GM11168 (cell line): ENCODE measurements at regions not wholly inside any gene's neighbourhood (a gene's known extent, or its start where the extent isn't known, plus 50 kb on each side); places are given as distances from the start of the nearest gene placed in this dataset.
"Not testable (repeated sequence)": the region's sequence is repeated elsewhere in the genome, so short reads cannot be mapped to it uniquely, and the experiment has no call there.

Experiments used
- in situ Hi-C: fragments of 300-500 bp; cut with MboI; formaldehyde crosslinking; loops from one replicate; pipeline ENCODE4 v1.12.0; 2022; ENCODE audit warnings: low sequenced_read_pairs; ENCODE audit not compliant: unreplicated experiment

DNA sequence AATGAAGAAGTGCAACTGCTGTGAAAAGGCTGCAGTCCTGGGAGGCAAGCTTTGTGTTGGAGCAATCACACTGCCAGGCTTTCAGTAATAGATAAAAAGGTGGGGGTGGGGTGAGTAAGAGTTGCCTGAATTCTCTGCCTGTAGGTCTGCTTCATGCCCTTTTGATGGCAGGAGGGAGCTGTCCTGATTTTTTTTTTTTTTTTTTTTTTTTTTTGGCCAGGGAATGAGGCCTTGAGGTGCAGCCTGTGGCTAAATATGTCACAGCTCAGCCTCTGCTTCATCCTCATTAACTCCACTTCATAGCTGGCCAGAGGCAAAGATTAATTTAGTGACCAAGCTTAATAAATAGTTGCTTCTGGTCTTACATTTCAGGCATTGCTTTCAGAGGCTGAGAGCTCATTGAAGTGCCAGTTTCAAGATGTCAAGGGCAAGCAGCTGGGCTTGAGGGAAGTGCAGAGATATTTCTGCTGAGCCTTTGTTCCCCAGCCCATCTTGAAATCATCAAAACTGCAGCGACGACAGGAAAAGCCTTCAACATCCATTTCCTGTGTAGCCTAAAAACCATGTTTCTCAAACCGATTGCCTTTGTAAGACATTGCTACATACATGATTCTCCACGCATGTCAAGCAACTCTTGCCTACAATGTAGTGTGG, 134.7 kb downstream of the MACIR start:
- in situ Hi-C loops = no loop called here

DNA sequence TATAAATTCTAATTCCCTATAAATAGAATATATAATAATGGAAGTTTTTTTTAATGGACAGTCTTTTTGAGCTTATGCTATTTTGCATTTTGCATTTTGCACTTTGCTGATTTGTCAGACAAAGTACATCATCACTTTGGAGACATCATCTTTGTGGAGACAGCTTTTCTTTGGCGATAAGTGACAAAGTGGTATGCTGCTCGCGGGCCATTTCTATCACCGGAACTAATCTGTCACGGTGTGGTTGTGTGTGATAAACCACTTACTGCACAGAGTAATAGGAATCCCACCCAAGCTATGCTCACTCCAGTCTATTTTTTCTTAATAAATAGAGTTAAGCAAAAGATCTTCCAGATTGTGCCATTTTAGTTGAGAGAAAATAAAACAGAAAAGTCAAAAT, 133.1 kb downstream of the MACIR start:
- in situ Hi-C loops = no loop called here

GRCh38 chr5:103389846-103390245, 131.3 kb downstream of the MACIR start:
- in situ Hi-C loops = no loop called here

- in situ Hi-C loops = no loop called here
These were observed 130.8 kb downstream of the MACIR start for GRCh38 chr5:103389357-103389756.

DNA sequence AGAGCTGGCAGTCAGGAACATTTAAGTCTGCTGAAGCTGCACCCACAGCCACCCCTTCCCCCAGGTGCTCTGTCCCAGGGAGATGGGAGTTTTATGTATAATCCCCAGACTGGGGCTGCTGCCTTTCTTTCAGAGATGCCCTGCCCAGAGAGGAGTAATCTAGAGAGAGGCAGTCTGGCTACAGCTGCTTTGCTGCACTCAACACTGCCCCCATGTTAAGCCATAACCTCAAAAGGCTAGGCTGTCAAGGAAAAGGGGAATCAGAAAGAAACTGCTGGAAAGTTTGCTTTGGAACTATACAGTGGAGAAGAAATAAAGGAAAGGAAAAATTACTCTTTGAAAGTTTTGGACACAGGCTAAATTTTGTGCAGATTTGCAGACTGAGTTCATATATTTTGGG, 127.2 kb downstream of the MACIR start:
- in situ Hi-C loops = no loop called here

GRCh38 chr5:103377638-103378037, 119.1 kb downstream of the MACIR start:
- in situ Hi-C loops = not testable (repeated sequence)

DNA sequence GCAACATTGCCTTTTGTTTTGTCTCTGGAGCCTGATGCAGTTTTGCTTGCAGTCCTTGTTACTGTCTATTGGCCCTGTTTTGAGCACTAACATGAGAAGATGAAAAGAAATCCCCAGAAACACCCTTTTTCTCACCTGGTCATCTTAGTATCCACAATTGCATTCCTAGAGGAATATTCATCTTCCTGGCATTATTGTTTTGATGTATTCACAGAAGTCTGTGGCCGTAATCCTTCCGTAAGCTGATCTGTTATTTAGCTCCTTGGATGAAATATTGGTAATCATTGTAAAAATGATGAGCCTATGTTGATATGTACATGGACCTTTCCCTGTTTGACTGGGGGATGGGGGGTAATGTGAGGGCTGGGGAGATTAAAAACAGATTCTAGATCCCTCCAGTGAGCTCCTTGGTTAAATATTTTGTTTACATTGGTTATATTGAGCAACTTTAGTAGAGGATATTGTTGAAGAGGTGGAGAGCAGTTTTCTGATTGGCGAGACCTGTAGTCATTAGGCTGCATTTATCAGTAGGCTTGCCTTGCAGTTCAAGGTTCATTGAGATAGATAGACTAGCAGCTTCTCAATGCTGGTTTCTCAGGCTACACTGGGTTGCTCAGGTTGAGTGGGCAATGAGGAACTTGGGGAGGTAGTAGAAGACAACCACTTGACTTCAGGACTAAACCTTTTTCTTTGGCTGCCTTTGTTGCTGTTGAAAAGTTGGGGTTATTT, 117.5 kb downstream of the MACIR start:
- in situ Hi-C loops = no loop called here

GRCh38 chr5:103375350-103375749, 116.8 kb downstream of the MACIR start:
- in situ Hi-C loops = no loop called here

- in situ Hi-C loops = no loop called here
These were observed 116.0 kb downstream of the MACIR start for GRCh38 chr5:103374473-103374963.

DNA sequence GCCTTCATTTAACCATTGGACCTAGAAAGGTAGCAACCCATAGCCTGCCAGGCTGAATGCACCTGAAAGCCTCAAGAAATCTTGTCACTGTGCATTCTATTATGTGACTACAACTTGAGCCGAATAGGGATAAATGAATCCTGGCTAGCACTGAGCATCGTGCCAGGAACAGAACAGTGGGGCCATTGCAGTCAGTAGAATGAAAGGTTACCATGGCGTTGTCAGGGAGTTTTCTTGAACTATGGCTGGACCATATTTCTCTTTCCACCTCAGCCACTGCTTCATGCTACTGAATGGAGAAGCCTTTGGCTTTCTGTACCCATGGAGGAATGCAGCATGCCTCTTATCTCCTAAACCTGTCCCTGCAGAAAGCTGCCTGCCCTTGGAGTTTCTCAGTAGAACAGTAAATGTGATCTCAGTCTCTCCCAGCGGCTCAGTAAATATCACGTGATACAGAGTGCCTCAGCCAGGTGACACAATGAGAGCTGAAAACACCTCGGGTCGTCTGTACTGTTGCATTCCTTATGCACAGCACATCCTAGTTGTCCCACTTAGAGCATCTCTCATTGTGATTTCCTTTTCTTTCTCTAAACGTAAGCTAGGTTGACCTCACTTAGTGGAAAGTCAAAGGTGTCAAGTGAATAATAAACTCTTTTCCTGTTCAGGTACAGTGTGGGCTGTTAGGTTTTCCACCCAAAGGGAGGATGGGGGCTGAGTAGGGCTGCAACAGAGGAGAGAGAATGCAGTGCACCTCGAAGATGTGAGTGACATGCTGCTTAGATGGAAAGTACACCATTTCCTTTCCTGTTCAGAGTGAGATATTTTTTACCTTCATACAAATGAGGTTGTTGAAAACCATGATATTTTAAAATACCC, 115.3 kb downstream of the MACIR start:
- in situ Hi-C loops = no loop called here

DNA sequence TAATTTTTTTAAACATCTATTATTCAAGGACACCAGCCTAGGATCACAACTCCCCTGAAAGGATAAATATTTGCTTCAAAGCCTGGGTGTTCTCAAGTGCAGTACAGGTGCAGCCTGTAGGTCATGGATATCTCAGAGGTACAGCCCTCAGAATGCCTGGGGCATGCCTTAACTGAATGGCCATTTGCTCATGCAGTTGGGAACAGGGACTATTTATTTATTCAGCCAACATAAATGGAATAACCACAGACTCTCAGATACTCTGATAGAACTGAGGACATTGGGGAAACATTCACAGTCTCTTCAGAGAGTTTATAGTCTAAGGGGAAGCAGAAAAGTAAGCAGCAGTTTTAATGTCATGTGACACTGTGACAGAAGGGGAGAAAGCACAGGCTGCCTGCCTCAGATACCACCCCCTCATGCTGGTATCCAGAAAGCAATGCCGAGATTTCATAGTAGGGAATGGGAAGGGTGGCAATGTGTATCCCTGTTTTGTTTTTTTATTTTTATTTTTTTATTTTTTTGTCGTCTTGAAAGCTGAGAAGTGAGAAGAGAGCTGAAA, 112.6 kb downstream of the MACIR start:
- in situ Hi-C loops = no loop called here

- in situ Hi-C loops = no loop called here
These were observed 110.9 kb downstream of the MACIR start for GRCh38 chr5:103369125-103370120.

DNA sequence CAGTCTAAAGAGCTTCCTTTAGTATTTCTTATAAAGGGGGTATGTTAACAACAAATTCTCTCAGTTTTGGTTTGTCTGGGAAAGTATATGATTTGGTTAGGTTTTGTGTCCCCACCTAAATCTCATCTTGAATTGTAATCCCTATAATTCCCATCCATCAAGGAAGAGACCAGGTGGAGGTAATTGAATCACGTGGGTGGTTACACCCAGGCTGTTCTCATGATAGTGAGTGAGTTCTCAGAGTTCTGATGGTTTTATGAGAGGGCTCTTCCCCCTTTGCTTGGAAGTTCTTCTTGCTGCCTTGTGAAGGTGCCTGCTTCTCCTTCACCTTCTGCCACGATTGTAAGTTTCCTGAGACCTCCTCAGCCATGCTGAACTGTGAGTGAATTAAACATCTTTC, 109.1 kb downstream of the MACIR start:
- in situ Hi-C loops = no loop called here

- in situ Hi-C loops = no loop called here
These were observed 108.5 kb downstream of the MACIR start for GRCh38 chr5:103366918-103367549.

GRCh38 chr5:103364074-103364473, 105.5 kb downstream of the MACIR start:
- in situ Hi-C loops = no loop called here

DNA sequence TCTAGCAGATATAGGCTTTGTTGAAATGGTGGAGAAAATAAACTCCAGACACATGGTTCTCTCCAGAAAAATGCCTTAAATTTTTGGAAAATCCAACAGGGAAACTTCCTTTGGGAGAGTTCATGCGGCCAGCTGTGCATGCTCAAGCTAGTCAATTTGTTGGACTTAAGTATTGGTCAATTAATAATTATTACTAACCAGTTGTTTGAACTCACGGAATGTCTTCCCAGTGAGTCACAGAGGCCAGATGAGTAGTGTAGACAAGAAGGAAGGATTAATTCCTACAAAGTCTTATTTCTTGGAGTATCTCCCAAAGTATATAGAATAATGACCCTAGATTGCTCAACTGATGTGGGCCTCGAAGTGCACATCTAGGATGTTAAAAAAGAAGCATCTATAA, 103.6 kb downstream of the MACIR start:
- in situ Hi-C loops = no loop called here

DNA sequence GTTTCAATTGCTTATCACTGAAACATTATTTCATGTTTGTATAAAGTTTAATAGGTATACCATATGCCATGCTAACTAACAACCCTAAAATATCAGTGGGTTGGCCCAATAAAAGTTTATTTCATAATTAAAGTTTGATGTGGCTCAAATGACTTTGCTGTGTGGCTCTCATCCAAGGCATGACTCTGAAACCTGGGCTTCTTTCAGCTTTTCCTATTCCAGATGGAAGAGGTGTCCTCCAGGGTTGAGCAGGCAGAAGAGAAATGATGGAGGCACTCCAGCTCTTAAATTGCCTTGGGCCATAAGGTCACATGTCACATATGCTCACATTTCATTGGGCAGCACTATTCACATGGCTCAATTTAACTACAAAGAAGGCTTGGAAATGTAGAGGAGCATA, 101.9 kb downstream of the MACIR start:
- in situ Hi-C loops = no loop called here

DNA sequence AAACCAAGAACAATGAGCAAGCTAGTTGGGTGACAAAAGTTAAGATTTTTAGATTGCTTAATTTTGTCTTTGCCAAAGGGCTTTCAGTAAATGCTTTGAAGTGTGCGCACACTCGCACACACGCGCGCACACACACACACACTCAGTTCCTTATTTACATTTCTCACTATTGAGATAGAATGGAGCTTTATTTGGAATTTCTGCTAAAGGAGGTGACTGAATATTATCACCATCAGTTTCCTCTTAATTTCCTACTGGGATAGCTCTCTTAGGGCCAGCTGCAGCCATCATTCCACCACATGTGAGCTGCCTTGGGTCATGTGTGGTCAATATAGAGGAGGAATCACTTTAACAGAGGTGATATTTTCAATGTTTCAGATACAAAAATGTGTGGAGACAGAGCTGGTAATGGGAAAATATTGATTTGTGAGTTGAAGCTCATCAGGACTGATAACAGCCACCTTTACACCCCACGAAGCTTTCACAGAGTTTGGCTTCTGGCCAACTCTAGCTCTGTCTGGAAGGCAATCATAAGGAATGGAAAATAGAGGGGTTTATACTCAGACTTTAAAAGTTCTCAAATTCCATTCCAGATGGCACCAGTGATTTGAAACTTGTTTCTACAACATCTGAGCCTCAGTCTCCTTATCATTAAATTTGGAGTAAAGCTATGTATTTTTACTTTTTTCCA, 99.9 kb downstream of the MACIR start:
- in situ Hi-C loops = no loop called here
